SK-N-MC (cell line): ENCODE measurements at regions not wholly inside any gene's neighbourhood (a gene's known extent, or its start where the extent isn't known, plus 50 kb on each side); places are given as distances from the start of the nearest gene placed in this dataset.

Source experiments
- EZH2 ChIP-seq: fragments of 200-600 bp; sonication (generic); IDR thresholded peaks from one replicate; pipeline ENCODE4 v1.6.1; 2017; ENCODE audit warnings: antibody characterized with exemption
- POLR2AphosphoS5 ChIP-seq: IDR thresholded peaks from 2 replicates; pipeline ENCODE4 v1.6.1; 2012; ENCODE audit warnings: mild to moderate bottlenecking, low read depth, low read length, borderline replicate concordance

DNA sequence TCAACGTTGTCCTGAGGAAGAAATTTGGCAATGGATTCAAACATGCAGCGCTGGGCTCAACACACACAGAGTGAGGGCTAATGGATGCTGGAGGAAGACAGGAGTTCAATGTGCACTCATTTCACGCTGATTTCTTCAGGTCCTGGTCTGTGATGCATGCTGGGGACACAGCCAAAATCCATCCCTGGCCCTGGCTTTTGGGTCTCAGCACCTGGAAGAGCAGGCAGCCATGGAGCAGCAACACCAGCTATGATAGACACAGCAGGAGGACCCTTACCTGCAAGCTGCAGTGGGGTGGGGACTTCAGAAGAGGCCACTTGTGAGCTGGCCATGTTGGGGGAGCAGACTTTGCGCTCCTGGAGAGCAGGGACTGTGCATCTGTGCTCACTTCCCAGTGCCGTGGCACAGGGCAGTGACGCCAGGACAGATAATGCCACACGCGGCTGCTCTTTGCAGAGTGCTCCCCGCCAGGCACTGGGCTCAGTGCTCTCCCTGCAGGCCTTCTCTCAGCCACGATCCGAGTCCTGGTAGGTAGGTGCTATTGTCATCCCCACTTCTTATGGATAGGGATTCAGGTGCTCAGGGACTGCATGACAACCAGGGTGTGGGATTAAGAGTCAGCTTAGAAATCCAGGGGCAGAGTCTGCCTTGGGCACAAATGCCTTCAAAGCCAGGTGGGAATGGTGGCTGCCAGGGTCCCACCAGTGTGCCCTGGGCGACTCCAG is 138.8 kb upstream of the UNC5B start:
- TF ChIP-seq EZH2 (no peak), POLR2AphosphoS5 (no peak)
